ENCODE measurements at regions not wholly inside any gene's neighbourhood (a gene's known extent, or its start where the extent isn't known, plus 50 kb on each side); places are given as distances from the start of the nearest gene placed in this dataset.

DNA sequence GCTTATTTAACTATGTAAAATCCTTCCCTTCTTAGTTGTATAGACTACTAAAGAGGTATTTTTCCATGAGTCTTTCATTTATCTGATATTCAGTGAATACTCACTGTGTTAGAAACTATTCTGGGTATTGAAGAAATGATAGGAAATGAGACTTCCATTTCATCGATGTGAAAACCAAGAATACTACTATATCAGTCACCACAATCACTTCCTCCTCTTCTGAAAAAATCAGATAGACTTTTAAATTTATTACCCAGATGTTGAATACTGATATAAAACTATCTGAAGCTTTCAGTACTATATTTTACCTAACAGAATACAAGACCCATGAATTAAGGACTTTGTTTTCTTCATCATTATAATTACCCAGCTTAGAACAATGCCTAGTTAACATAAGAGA is 1801.1 kb upstream of the CELF4 start:
- H3K27me3 ChIP-seq (ENCODE audit: insufficient read depth, low read length), result no peaks in the 10 kb centered on the region
- no peaks in the 10 kb centered on the region for H3K36me3 ChIP-seq (ENCODE audit: insufficient read depth, low read length)
- H2AFZ ChIP-seq (ENCODE audit: low read length), result no peak overlapping the region
- H3K4me3 ChIP-seq (ENCODE audit: low read depth, low read length, poor library complexity, severe bottlenecking), result no peak overlapping the region
- no peaks in the 10 kb centered on the region for H3K9me2 ChIP-seq (ENCODE audit: low read depth, low read length)
- no peaks in the 10 kb centered on the region for H3K4me1 ChIP-seq (ENCODE audit: insufficient read depth, low read length, severe bottlenecking)
- no peaks in the 10 kb centered on the region for H4K20me1 ChIP-seq (ENCODE audit: insufficient read depth, low read length)
- H3K9ac ChIP-seq (ENCODE audit: low read length), result no peak overlapping the region
- no peaks in the 10 kb centered on the region for H3K9me3 ChIP-seq (ENCODE audit: low read length)
- no peaks in the 10 kb centered on the region for H3K79me2 ChIP-seq (ENCODE audit: insufficient read depth, low read length)
- H3K27ac ChIP-seq (ENCODE audit: low read depth, low read length, poor library complexity, severe bottlenecking), result no peak overlapping the region
- no peak for TF ChIP-seq EZH2 (IDR thresholded peaks at IDR 0.05; ENCODE audit: borderline replicate concordance, low read length)
- TF ChIP-seq, protein P1, sequence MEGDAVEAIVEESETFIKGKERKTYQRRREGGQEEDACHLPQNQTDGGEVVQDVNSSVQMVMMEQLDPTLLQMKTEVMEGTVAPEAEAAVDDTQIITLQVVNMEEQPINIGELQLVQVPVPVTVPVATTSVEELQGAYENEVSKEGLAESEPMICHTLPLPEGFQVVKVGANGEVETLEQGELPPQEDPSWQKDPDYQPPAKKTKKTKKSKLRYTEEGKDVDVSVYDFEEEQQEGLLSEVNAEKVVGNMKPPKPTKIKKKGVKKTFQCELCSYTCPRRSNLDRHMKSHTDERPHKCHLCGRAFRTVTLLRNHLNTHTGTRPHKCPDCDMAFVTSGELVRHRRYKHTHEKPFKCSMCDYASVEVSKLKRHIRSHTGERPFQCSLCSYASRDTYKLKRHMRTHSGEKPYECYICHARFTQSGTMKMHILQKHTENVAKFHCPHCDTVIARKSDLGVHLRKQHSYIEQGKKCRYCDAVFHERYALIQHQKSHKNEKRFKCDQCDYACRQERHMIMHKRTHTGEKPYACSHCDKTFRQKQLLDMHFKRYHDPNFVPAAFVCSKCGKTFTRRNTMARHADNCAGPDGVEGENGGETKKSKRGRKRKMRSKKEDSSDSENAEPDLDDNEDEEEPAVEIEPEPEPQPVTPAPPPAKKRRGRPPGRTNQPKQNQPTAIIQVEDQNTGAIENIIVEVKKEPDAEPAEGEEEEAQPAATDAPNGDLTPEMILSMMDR (IDR thresholded peaks at IDR 0.05; ENCODE audit: low read length), result no peak
- H3F3A ChIP-seq (ENCODE audit: insufficient read depth, low read length), result no peaks in the 10 kb centered on the region
- no peak overlapping the region for H3K4me2 ChIP-seq (ENCODE audit: low read length)

DNA sequence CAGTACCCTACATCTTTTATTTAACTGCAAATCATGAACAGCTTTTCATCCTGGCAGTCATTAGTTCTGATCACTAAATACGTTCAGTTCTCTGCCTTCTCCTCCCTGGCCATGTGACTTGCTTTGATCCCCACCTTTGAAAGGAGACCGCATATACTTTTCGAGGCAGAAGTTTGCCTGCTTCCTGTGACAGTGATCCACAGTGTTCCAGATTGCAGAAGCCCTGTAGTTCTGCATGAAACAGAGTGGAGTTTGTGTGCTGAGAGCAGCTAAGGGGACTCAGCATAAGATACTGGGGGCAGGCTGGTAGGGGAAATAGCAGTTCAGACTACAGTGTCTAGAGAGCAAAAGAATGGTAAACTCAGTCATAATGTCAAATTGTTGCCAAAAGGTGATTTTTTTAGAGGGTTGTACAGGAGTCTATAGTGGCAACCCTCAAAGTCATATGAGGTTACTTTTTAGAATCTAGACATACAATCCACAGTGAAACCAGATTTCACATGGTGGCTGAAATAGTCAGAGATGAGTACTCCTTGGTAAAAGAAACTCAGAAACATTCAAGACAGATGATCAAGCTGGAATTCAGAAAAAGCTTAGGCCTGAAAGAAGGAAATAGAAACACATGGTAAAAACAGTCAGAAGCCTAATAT is 1800.4 kb upstream of the CELF4 start:
- no peaks in the 10 kb centered on the region for H3K36me3 ChIP-seq (ENCODE audit: insufficient read depth, low read length)
- no peaks in the 10 kb centered on the region for H3K9me3 ChIP-seq (ENCODE audit: low read length)
- H2AFZ ChIP-seq (ENCODE audit: low read length), result no peak overlapping the region
- no peaks in the 10 kb centered on the region for H3K4me1 ChIP-seq (ENCODE audit: insufficient read depth, low read length, severe bottlenecking)
- H3K79me2 ChIP-seq (ENCODE audit: insufficient read depth, low read length), result no peaks in the 10 kb centered on the region
- H4K20me1 ChIP-seq (ENCODE audit: insufficient read depth, low read length), result no peaks in the 10 kb centered on the region
- no peak overlapping the region for H3K27ac ChIP-seq (ENCODE audit: low read depth, low read length, poor library complexity, severe bottlenecking)
- no peaks in the 10 kb centered on the region for H3F3A ChIP-seq (ENCODE audit: insufficient read depth, low read length)
- H3K4me3 ChIP-seq (ENCODE audit: low read depth, low read length, poor library complexity, severe bottlenecking), result no peak overlapping the region
- TF ChIP-seq EZH2 (IDR thresholded peaks at IDR 0.05; ENCODE audit: borderline replicate concordance, low read length), result no peak
- TF ChIP-seq, protein P1 (IDR thresholded peaks at IDR 0.05; ENCODE audit: low read length), result no peak
- no peak overlapping the region for H3K4me2 ChIP-seq (ENCODE audit: low read length)
- no peaks in the 10 kb centered on the region for H3K9me2 ChIP-seq (ENCODE audit: low read depth, low read length)
- no peaks in the 10 kb centered on the region for H3K27me3 ChIP-seq (ENCODE audit: insufficient read depth, low read length)
- H3K9ac ChIP-seq (ENCODE audit: low read length), result no peak overlapping the region

DNA sequence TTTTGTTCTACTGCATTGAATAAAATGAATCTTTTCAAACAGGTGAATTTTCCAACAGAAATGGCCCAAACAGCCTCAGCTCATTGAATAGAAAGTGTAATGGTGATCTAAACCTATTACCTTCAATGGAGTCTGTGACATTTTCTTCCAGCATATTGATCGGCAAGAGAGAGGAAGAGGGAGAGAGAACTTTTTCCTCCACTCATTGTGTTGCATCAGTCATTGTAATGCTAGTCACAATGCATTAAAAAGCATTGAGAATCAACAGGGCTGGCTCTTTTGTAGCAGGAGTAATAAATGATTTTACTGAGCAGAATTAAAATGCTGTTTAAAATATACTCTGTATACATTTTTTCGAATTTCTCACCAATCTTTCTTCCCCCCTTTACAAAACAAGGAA is 1794.5 kb upstream of the CELF4 start:
- Histone ChIP-seq H2AFZ (ENCODE audit: low read length) (no peak overlapping the region), H3K27ac (ENCODE audit: low read depth, low read length, poor library complexity, severe bottlenecking) (no peak overlapping the region), H3K36me3 (ENCODE audit: insufficient read depth, low read length) (no peaks in the 10 kb centered on the region), H3K9me3 (ENCODE audit: low read length) (no peaks in the 10 kb centered on the region), H3K4me3 (ENCODE audit: low read depth, low read length, poor library complexity, severe bottlenecking) (no peak overlapping the region), H3K27me3 (ENCODE audit: insufficient read depth, low read length) (no peaks in the 10 kb centered on the region), H4K20me1 (ENCODE audit: insufficient read depth, low read length) (no peaks in the 10 kb centered on the region), H3F3A (ENCODE audit: insufficient read depth, low read length) (no peaks in the 10 kb centered on the region), H3K4me1 (ENCODE audit: insufficient read depth, low read length, severe bottlenecking) (no peaks in the 10 kb centered on the region), H3K79me2 (ENCODE audit: insufficient read depth, low read length) (no peaks in the 10 kb centered on the region), H3K9me2 (ENCODE audit: low read depth, low read length) (no peaks in the 10 kb centered on the region), H3K9ac (ENCODE audit: low read length) (no peak overlapping the region), H3K4me2 (ENCODE audit: low read length) (no peak overlapping the region)
- TF ChIP-seq EZH2 (IDR thresholded peaks at IDR 0.05; ENCODE audit: borderline replicate concordance, low read length), result no peak
- TF ChIP-seq, protein P1 (IDR thresholded peaks at IDR 0.05; ENCODE audit: low read length), result no peak
